ENCODE measurements at regions not wholly inside any gene's neighbourhood (a gene's known extent, or its start where the extent isn't known, plus 50 kb on each side); places are given as distances from the start of the nearest gene placed in this dataset.

DNA sequence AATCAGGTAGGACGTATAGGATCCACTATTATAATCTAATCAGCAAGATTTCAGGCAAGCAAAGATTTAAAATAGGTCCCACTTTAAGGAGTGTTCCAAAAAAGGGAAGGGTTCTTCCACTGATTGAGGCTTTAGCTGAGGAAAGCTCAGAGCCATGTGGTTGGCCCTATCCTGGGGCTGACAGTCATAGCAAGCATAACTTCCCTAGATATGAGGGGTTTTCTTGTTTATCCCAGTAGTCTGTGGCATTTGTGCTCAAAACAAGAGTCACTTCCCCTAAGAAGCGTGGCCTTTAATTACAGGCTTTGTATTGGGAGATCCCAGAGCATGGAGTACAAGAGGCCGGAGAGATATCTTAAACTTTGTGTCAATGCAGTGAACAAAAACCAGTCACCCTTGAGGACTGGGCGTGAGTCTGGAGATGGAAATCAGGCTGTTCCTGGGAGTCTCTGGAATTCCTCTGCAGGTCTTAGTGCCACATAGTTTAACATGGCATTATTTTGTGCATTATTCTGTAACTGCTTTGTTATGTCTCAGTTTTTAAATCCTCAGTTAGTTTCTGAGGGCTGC, 136.9 kb upstream of the FBXO11 start:
- H3K27ac ChIP-seq (replicated peaks) = no peak overlapping the region
- H3K27me3 ChIP-seq (ENCODE audit: insufficient read depth, poor library complexity, severe bottlenecking) = no peaks in the 10 kb centered on the region
- H3K4me3 ChIP-seq (replicated peaks; ENCODE audit: insufficient read depth, low read length) = no peak overlapping the region
- no peak for TF ChIP-seq GABPA (IDR thresholded peaks at IDR 0.05; ENCODE audit: low read depth)
- no peak for TF ChIP-seq CTCF (IDR thresholded peaks at IDR 0.05; ENCODE audit: insufficient read depth, low read length)
- no peak for TF ChIP-seq SPI1 (IDR thresholded peaks at IDR 0.05; ENCODE audit: borderline replicate concordance, low read depth)
- TF ChIP-seq, protein P1, sequence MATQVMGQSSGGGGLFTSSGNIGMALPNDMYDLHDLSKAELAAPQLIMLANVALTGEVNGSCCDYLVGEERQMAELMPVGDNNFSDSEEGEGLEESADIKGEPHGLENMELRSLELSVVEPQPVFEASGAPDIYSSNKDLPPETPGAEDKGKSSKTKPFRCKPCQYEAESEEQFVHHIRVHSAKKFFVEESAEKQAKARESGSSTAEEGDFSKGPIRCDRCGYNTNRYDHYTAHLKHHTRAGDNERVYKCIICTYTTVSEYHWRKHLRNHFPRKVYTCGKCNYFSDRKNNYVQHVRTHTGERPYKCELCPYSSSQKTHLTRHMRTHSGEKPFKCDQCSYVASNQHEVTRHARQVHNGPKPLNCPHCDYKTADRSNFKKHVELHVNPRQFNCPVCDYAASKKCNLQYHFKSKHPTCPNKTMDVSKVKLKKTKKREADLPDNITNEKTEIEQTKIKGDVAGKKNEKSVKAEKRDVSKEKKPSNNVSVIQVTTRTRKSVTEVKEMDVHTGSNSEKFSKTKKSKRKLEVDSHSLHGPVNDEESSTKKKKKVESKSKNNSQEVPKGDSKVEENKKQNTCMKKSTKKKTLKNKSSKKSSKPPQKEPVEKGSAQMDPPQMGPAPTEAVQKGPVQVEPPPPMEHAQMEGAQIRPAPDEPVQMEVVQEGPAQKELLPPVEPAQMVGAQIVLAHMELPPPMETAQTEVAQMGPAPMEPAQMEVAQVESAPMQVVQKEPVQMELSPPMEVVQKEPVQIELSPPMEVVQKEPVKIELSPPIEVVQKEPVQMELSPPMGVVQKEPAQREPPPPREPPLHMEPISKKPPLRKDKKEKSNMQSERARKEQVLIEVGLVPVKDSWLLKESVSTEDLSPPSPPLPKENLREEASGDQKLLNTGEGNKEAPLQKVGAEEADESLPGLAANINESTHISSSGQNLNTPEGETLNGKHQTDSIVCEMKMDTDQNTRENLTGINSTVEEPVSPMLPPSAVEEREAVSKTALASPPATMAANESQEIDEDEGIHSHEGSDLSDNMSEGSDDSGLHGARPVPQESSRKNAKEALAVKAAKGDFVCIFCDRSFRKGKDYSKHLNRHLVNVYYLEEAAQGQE (IDR thresholded peaks at IDR 0.05; ENCODE audit: insufficient replicate concordance, low read depth) = no peak
- TF ChIP-seq POLR2AphosphoS5 (IDR thresholded peaks at IDR 0.05; ENCODE audit: low read depth) = no peak
- no peak for DNase-seq (ENCODE audit: low read depth in 1 of 2, low spot score in 1 of 2)

GRCh38 chr2:48043746-48044145, 137.4 kb upstream of the FBXO11 start:
- no peak overlapping the region for H3K4me3 ChIP-seq (replicated peaks; ENCODE audit: insufficient read depth, low read length)
- TF ChIP-seq POLR2AphosphoS5 (IDR thresholded peaks at IDR 0.05; ENCODE audit: low read depth) = no peak
- DNase-seq (ENCODE audit: low read depth in 1 of 2, low spot score in 1 of 2) = no peak
- no peak overlapping the region for H3K27ac ChIP-seq (replicated peaks)
- H3K27me3 ChIP-seq (ENCODE audit: insufficient read depth, poor library complexity, severe bottlenecking) = no peaks in the 10 kb centered on the region

GRCh38 chr2:48045613-48046012, 139.3 kb upstream of the FBXO11 start:
- no peaks in the 10 kb centered on the region for H3K27me3 ChIP-seq (ENCODE audit: insufficient read depth, poor library complexity, severe bottlenecking)
- H3K27ac ChIP-seq (replicated peaks) = no peak overlapping the region
- H3K4me3 ChIP-seq (replicated peaks; ENCODE audit: insufficient read depth, low read length) = no peak overlapping the region
- TF ChIP-seq POLR2AphosphoS5 (IDR thresholded peaks at IDR 0.05; ENCODE audit: low read depth) (no peak), SPI1 (IDR thresholded peaks at IDR 0.05; ENCODE audit: borderline replicate concordance, low read depth) (no peak), CTCF (IDR thresholded peaks at IDR 0.05; ENCODE audit: insufficient read depth, low read length) (no peak), GABPA (IDR thresholded peaks at IDR 0.05; ENCODE audit: low read depth) (no peak)
- TF ChIP-seq, protein P1 (IDR thresholded peaks at IDR 0.05; ENCODE audit: insufficient replicate concordance, low read depth) = no peak
- no peak for DNase-seq (ENCODE audit: low read depth in 1 of 2, low spot score in 1 of 2)

DNA sequence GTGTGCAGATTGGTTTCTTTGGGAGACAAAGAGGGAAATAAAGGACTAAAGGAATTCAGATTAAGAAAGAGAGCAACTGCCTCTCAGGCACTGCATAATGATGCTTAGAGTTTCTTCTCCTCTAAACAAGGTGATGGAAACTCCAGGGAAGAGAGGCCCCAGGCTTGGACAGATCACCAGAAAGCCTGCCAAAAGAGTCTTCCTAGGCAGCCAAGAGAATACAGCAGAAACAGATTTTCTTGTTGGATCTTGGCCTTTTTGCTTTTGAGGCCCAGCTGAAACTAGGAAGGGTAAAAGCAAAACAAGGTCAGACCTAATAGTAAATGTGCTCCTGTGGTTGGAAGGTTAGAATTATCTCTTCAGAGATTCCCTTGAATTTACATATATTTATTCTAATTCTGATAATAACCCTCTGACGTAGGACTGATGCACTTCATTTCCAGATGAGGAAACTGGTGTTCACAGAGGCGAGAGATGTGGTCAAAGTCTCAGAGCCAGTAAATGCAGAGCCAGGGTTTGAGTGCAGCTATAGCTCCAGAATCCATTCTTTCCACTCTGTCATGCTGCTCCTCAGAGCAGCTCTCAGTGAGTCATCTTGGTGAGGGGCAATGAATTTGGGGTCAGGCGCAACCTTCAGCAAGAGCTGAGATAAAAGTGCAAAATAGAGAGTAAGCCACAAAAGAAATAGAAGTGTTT, 142.3 kb upstream of the FBXO11 start:
- Histone ChIP-seq H3K27me3 (ENCODE audit: insufficient read depth, poor library complexity, severe bottlenecking) (no peaks in the 10 kb centered on the region), H3K27ac (replicated peaks) (no peak overlapping the region), H3K4me3 (replicated peaks; ENCODE audit: insufficient read depth, low read length) (no peak overlapping the region)
- no peak for TF ChIP-seq SPI1 (IDR thresholded peaks at IDR 0.05; ENCODE audit: borderline replicate concordance, low read depth)
- no peak for DNase-seq (ENCODE audit: low read depth in 1 of 2, low spot score in 1 of 2)

DNA sequence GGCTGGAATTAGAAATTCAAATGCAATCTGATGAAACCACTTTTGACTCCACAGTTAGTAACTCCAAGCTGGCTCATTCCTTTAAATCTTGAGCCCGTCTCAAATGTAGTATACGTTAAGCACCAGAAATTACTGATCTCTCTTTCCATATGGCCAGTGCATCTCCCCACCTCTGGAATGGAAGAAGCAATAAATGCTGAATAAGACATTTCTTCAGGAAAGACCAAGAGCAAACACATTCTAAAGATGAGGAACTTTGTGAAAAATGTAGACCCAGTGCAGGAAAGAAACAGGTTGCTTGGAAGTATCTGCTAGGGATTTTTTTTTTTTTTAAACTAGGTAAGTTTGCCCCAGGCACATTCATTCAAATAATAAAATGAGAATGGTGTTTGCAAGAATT, 143.1 kb upstream of the FBXO11 start:
- no peak for TF ChIP-seq SPI1 (IDR thresholded peaks at IDR 0.05; ENCODE audit: borderline replicate concordance, low read depth)
- TF ChIP-seq CTCF (IDR thresholded peaks at IDR 0.05; ENCODE audit: insufficient read depth, low read length) = no peak
- TF ChIP-seq, protein P1 (IDR thresholded peaks at IDR 0.05; ENCODE audit: insufficient replicate concordance, low read depth) = no peak
- TF ChIP-seq GABPA (IDR thresholded peaks at IDR 0.05; ENCODE audit: low read depth) = no peak
- no peak for TF ChIP-seq POLR2AphosphoS5 (IDR thresholded peaks at IDR 0.05; ENCODE audit: low read depth)
- no peak overlapping the region for H3K27ac ChIP-seq (replicated peaks)
- DNase-seq (ENCODE audit: low read depth in 1 of 2, low spot score in 1 of 2) = no peak
- H3K27me3 ChIP-seq (ENCODE audit: insufficient read depth, poor library complexity, severe bottlenecking) = no peaks in the 10 kb centered on the region
- no peak overlapping the region for H3K4me3 ChIP-seq (replicated peaks; ENCODE audit: insufficient read depth, low read length)
